HUDEP-2 (cell line): ENCODE measurements at regions not wholly inside any gene's neighbourhood (a gene's known extent, or its start where the extent isn't known, plus 50 kb on each side); places are given as distances from the start of the nearest gene placed in this dataset.
"Not testable (repeated sequence)": the region's sequence is repeated elsewhere in the genome, so short reads cannot be mapped to it uniquely, and the experiment has no call there.

Source experiments
- DNase-seq, 76 experiments: peaks; one replicate each; lab custom pipeline; 2025; ENCODE audit not compliant: unreplicated experiment in 76 of 76; lab: John Stamatoyannopoulos, UW

DNA sequence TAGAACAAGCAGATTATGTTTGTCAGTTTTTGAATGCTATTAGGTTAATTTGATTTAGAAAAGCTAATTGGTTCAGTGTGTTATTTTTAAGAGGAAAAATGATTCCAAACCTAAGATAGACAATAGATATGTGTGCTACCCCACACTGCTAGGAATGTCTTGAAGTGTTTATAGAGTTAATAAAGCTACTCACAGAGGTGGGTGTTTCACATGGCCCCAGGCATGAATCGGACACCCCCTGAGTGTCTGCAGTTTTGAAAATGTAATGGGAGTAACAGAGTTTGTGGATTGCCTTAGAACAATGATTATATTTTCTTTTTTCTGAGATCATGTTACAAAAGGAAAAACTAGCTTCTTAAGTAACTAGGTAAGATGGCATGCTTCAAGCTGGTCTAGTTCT, 348.3 kb downstream of the ADCYAP1 start:
- DNase-seq: no peak

- no peak for DNase-seq
Observed at GRCh38 chr18:1253827-1254226, 349.2 kb downstream of the ADCYAP1 start.

GRCh38 chr18:1261054-1261453, 356.4 kb downstream of the ADCYAP1 start:
- no peak for DNase-seq

GRCh38 chr18:1267021-1267420, 362.4 kb downstream of the ADCYAP1 start:
- no peak for DNase-seq

GRCh38 chr18:1270081-1270480, 365.4 kb downstream of the ADCYAP1 start:
- DNase-seq: no peak

DNA sequence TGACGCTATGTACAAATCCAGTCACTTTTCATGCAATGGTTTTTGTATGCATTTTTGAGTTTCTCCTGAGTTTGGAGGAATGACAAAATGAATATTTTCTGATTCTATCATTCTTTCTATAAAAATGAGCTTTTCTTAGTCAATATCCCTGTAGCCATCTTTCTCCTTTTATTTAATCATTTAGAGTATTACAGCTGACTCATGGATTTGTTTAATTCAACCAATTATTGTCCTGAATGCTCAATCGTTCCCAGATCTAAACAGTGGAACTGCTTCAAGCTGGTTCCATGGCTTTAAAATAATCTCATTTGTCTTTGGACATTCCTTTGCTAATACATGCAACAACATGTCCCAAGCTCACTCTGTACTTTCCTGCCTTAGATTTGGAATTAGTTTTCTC, 368.8 kb downstream of the ADCYAP1 start:
- no peak for DNase-seq

- no peak for DNase-seq
Observed at GRCh38 chr18:1292167-1292566, 387.5 kb downstream of the ADCYAP1 start.

- DNase-seq: no peak
Observed at GRCh38 chr18:1294229-1294628, 389.6 kb downstream of the ADCYAP1 start.

DNA sequence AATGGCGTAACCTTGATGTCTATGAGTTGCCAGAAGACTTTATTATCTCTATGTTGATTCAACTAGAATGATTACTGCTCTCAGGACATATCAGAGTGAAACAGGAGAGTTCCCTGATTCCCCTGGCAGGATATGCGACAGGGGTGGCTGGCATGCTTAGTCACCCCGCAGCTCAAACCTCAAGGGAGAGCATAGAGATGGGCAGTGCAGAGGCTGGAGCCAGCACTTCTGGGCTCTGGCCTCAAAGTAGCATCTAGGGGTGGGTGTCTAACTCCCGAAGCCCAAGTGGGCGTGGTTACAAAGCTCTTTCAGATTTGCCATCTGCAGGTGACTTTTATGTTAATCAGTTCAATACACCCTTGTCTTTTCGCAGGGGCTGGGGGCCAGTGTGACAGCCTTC, 391.6 kb downstream of the ADCYAP1 start:
- DNase-seq: no peak

DNA sequence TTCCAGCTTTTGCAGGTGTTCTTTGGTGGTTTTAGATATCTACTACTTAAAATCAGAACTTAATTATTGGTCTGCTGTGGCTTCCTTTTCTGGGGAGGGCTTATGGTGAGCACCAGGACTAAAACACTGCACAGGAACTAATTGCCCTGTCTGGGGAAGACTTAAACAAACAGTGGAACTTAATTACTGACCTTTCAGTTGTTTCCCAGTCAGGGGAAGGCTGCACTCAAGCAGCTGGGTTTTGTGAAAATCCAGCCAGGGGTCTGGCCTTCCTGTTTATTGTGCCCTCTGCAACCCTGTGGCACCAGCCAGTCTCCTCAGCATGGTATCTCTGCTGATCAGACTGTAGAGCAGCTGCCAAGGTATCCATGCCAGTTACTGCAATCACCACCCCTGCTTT, 398.2 kb downstream of the ADCYAP1 start:
- DNase-seq: no peak

GRCh38 chr18:1304392-1304992, 399.8 kb downstream of the ADCYAP1 start:
- DNase-seq: no peak

DNA sequence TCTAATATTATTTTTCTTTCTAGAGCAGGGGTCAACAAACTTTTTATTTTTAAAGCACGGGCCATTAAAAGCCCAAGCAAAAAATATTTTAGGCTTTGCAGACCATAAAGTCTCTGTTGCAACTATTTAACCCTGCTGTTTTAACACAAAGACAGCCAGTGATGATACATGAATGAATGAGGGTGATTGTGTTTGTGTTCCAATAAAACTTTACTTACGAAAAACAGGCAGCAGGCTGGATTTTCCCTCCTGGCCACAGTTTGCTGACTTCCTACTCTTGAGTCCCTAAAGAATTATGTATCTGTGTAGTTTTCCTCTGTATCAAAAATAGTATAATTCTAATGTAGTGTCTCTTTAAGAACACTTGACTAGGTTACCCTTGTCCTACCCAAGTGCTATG, 402.0 kb downstream of the ADCYAP1 start:
- no peak for DNase-seq

- DNase-seq: no peak
Observed at GRCh38 chr18:1308686-1309085, 404.0 kb downstream of the ADCYAP1 start.

DNA sequence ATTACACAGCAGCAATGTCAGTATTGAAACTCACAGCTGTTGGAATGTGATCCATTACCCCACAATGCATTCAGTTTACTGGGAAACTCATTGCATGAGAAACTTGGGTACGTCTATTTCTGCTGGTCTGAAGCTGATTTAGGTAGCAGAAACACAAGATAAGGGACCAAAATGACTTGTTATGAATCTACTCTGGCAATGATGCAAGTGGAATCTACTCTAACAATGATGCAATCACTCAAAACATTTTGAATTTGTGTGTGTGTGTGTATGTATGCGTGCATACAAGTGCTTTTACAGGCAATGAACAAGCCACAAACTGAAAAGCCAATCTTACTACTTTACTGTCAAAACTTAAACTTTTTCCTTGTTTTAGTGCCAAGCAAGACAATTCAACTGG, 406.7 kb downstream of the ADCYAP1 start:
- DNase-seq: no peak

DNA sequence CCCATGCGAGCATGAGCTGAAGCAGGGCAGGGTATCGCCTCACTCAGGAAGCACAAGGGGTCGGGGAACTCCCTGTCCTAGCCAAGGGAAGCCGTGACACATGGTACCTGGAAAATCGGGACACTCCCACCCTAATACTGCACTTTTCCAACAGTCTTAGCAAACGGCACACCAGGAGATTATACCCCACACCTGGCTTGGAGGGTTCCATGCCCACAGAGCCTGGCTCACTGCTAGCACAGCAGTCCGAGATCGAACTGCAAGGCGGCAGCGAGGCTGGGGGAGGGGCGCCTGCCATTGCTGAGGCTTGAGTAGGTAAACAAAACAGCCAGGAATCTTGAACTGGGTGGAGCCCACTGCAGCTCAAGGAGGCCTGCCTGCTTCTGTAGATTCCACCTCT, 430.7 kb downstream of the ADCYAP1 start:
- not testable (repeated sequence) for DNase-seq

GRCh38 chr18:1350931-1351450, 446.3 kb downstream of the ADCYAP1 start:
- DNase-seq: no peak

GRCh38 chr18:1353025-1353424, 448.4 kb downstream of the ADCYAP1 start:
- DNase-seq: no peak

GRCh38 chr18:1357724-1358123, 453.1 kb downstream of the ADCYAP1 start:
- no peak for DNase-seq

- DNase-seq: no peak
Observed at GRCh38 chr18:1361936-1362335, 457.3 kb downstream of the ADCYAP1 start.

GRCh38 chr18:1370552-1370951, 465.9 kb downstream of the ADCYAP1 start:
- DNase-seq: no peak

DNA sequence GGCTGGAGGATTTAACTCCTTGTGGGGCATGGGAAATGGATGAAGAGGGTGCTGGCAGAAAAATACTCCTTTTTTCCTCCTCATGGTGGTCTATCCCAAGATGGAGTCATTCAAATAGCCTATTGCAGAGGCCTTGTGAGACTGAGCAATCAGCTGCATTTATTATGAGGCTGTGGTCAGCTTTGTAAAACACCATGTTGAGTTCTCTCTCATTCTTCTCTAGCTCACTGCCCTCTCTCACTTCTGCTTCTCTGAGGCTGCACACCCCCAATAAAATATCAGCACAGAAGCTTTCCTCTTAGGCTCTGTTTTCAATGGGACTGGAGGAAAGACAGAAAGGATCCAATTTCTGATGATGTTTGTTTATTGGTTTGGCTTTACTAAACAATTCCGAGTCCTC, 467.1 kb downstream of the ADCYAP1 start:
- DNase-seq: no peak

DNA sequence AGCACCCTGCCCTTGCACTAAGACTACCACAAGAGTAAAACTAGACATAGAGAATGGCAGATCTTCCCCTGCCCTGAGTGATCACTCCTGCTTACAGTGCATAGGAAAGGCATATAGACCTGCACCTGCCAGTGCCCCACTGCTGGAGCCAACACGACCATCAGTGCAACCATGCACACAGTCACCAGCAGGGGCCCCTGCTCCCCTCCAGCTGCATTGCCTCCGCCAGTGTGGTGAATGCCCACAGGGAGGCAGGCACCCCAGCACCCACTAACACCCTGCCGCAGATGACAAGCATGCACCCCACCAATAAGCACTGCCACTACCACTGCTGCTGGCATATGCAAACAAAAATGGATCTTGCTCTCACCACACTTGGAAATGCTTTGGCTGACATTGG, 478.8 kb downstream of the ADCYAP1 start:
- DNase-seq: no peak

GRCh38 chr18:1388468-1388867, 483.8 kb downstream of the ADCYAP1 start:
- not testable (repeated sequence) for DNase-seq
